GM19455 (cell line): ENCODE measurements at regions not wholly inside any gene's neighbourhood (a gene's known extent, or its start where the extent isn't known, plus 50 kb on each side); places are given as distances from the start of the nearest gene placed in this dataset.

Source experiments
- ATAC-seq: cut with Tn5 transposase; IDR thresholded peaks from one replicate; pipeline ENCODE4 v1.9.1; 2021; ENCODE audit not compliant: unreplicated experiment

GRCh38 chr5:61651195-61651594 lies 319.1 kb downstream of the ZSWIM6 start:
- ATAC-seq: no peak

GRCh38 chr5:61652916-61653315 lies 320.9 kb downstream of the ZSWIM6 start:
- no peak for ATAC-seq

- no peak for ATAC-seq
Measured at GRCh38 chr5:61653807-61654580, 321.9 kb downstream of the ZSWIM6 start.

GRCh38 chr5:61654876-61655275 lies 322.8 kb downstream of the ZSWIM6 start:
- ATAC-seq: no peak

- no peak for ATAC-seq
Measured at GRCh38 chr5:61657010-61657409, 325.0 kb downstream of the ZSWIM6 start.

GRCh38 chr5:61657686-61658085 lies 325.6 kb downstream of the ZSWIM6 start:
- no peak for ATAC-seq

- ATAC-seq: peak; percentile 84
Measured at GRCh38 chr5:61658592-61659008, 326.5 kb downstream of the ZSWIM6 start.

- no peak for ATAC-seq
Measured at GRCh38 chr5:61659221-61659696, 327.2 kb downstream of the ZSWIM6 start.

GRCh38 chr5:61662670-61663069 lies 330.6 kb downstream of the ZSWIM6 start:
- no peak for ATAC-seq

GRCh38 chr5:61666064-61666621 lies 334.1 kb downstream of the ZSWIM6 start:
- no peak for ATAC-seq

- no peak for ATAC-seq
Measured at GRCh38 chr5:61667525-61668218, 335.6 kb downstream of the ZSWIM6 start.

- no peak for ATAC-seq
Measured at GRCh38 chr5:61669531-61669930, 337.5 kb downstream of the ZSWIM6 start.

GRCh38 chr5:61670941-61671340 lies 338.9 kb downstream of the ZSWIM6 start:
- ATAC-seq: no peak

- ATAC-seq: no peak
Measured at GRCh38 chr5:61673007-61673735, 341.1 kb downstream of the ZSWIM6 start.

GRCh38 chr5:61674378-61674777 lies 342.3 kb downstream of the ZSWIM6 start:
- no peak for ATAC-seq

- ATAC-seq: no peak
Measured at GRCh38 chr5:61675015-61675692, 343.1 kb downstream of the ZSWIM6 start.

GRCh38 chr5:61677220-61677619 lies 345.2 kb downstream of the ZSWIM6 start:
- ATAC-seq: no peak

- ATAC-seq: no peak
Measured at GRCh38 chr5:61678966-61679365, 346.9 kb downstream of the ZSWIM6 start.

GRCh38 chr5:61679562-61679961 lies 347.5 kb downstream of the ZSWIM6 start:
- no peak for ATAC-seq

GRCh38 chr5:61680247-61680646 lies 348.2 kb downstream of the ZSWIM6 start:
- ATAC-seq: no peak

GRCh38 chr5:61683148-61683547 lies 351.1 kb downstream of the ZSWIM6 start:
- ATAC-seq: no peak
